IgD-negative memory B cell (primary cell): ENCODE measurements at regions not wholly inside any gene's neighbourhood (a gene's known extent, or its start where the extent isn't known, plus 50 kb on each side); places are given as distances from the start of the nearest gene placed in this dataset.
"Not testable (repeated sequence)": the region's sequence is repeated elsewhere in the genome, so short reads cannot be mapped to it uniquely, and the experiment has no call there.

Source experiments
- H3K27ac Mint-ChIP-seq, 3 donors: one replicate each; pipeline ENCODE4 v1.8.0; 2020 to 2022; ENCODE audit warnings: mild to moderate bottlenecking in 3 of 3, mixed read lengths in 3 of 3, moderate library complexity in 1 of 3
- H3K27me3 Mint-ChIP-seq: one replicate; pipeline ENCODE4 v1.8.0; 2021; ENCODE audit warnings: mixed read lengths
- H3K36me3 Mint-ChIP-seq: one replicate; pipeline ENCODE4 v1.8.0; 2020; ENCODE audit warnings: mild to moderate bottlenecking, mixed read lengths
- H3K4me1 Mint-ChIP-seq, 3 donors: one replicate each; pipeline ENCODE4 v1.8.0; 2020 to 2022; ENCODE audit warnings: mixed read lengths in 3 of 3, mild to moderate bottlenecking in 1 of 3
- H3K4me3 Mint-ChIP-seq, 4 donors: one replicate each; pipeline ENCODE4 v1.8.0; 2020 to 2022; ENCODE audit warnings: mild to moderate bottlenecking in 4 of 4, mixed read lengths in 4 of 4, moderate library complexity in 3 of 4
- H3K9me3 Mint-ChIP-seq, 3 donors: one replicate each; pipeline ENCODE4 v1.8.0; 2020 to 2021; ENCODE audit warnings: mixed read lengths in 3 of 3, mild to moderate bottlenecking in 1 of 3

DNA sequence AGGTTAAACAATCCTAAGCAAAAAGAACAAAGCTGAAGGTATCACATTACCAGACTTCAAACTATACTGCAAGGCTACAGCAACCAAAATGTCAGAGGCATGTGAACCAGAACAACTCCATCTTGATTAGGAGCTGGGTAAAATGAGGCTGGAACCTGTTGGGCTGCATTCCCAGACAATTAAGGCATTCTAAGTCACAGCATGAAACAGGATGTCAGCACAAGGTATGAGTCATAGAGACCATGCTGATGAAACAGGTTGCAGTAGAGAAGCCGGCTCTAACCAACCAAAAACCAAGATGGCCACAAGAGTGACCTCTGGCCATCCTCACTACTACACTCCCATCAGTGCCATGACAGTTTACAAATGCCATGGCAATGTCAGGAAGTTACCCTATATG lies 252.0 kb downstream of the RASEF start:
- H3K4me3 Mint-ChIP-seq, result no peak overlapping the region
- H3K36me3 Mint-ChIP-seq, result no peaks in the 10 kb centered on the region
- no peaks in the 10 kb centered on the region for H3K4me1 Mint-ChIP-seq
- no peaks in the 10 kb centered on the region for H3K27me3 Mint-ChIP-seq
- H3K9me3 Mint-ChIP-seq, result peaks cover 0 to 1% (median 0%) of the 10 kb centered on the region in 3 donors
- H3K27ac Mint-ChIP-seq, result no peak overlapping the region

DNA sequence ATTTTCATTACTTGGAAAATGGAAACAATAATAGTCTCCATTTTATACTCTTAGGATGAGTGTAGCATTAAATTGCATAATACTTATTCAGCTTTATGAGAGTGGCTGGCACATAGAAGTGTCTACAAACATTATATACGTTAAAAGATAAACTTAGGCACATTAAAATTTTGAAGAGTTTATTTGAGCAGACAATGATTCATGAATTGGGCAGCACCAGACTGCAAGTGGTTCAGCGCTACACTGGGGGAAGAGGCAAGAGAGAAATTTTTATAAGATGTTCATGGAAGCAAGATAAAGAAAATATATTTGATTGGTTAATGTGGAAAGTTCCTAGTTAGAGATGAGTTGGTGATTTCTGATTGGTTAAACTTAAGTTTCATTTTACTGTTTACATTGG lies 243.7 kb downstream of the RASEF start:
- peaks cover 0 to 3% (median 0%) of the 10 kb centered on the region in 3 donors for H3K9me3 Mint-ChIP-seq
- H3K27me3 Mint-ChIP-seq, result no peaks in the 10 kb centered on the region
- H3K4me3 Mint-ChIP-seq, result no peak overlapping the region
- H3K36me3 Mint-ChIP-seq, result no peaks in the 10 kb centered on the region
- H3K27ac Mint-ChIP-seq, result no peak overlapping the region
- no peaks in the 10 kb centered on the region for H3K4me1 Mint-ChIP-seq

DNA sequence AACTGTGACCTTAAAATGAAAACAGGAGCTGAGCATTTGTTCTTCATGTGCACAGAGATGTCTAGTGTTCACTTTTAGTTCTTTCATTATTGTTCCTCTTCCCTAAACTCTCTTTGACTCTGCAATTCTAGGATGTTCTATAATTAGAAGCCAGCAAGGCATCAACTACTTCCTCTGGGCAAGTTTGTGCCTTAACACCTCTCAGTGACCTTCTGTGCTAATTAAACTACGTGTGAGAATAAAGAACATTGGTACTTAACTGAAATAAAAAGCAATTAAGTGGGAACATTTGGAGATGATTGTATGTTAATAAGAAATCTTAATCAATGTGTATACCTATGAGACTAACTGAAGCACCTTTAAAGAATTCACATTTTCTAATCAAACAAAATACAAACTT lies 242.8 kb downstream of the RASEF start:
- peaks cover 1% of the 10 kb centered on the region for H3K36me3 Mint-ChIP-seq
- H3K4me3 Mint-ChIP-seq, result no peak overlapping the region
- peaks cover 0 to 3% (median 0%) of the 10 kb centered on the region in 3 donors for H3K9me3 Mint-ChIP-seq
- no peak overlapping the region for H3K27ac Mint-ChIP-seq
- H3K27me3 Mint-ChIP-seq, result no peaks in the 10 kb centered on the region
- H3K4me1 Mint-ChIP-seq, result no peaks in the 10 kb centered on the region

DNA sequence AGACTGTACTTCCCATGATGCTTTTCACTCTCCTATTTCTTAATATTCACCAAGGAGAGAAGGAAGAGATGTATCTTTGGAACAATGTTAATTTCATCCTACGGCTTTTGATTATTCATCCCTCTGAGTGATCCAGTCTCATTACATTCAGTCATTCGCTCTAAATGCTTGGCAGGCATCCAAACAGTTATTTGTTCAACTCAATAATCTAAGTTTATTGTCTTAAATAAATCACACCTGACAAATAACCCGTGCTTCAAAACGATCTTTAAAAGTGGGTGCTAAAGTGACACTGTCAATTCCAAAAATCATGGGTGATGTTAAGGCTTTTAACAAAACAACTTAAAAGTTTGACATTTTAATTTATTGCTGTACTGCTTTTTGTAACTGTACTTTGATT lies 233.1 kb downstream of the RASEF start:
- H3K4me1 Mint-ChIP-seq, result no peaks in the 10 kb centered on the region
- H3K36me3 Mint-ChIP-seq, result peaks cover 3% of the 10 kb centered on the region
- H3K4me3 Mint-ChIP-seq, result no peak overlapping the region
- no peaks in the 10 kb centered on the region for H3K27me3 Mint-ChIP-seq
- H3K27ac Mint-ChIP-seq, result no peak overlapping the region
- H3K9me3 Mint-ChIP-seq, result peaks cover 0 to 11% (median 0%) of the 10 kb centered on the region in 3 donors

DNA sequence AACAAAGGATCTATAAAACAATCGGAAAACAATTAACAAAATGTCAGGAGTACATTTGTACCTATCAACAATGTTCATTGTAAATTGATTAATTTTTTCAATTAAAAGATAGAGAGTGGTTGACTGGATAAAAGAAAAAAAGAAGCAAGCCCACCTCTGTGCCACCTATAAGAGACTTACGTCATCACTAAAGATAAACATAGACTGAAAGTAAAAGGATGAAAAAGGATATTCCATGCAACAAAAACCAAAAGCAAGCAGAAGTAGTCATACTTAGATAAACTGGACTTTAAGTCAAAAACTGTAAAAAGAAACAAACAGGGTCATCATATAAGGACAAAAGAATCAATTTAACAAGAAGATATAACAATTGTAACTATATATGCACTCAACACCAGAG lies 197.4 kb downstream of the RASEF start:
- H3K4me3 Mint-ChIP-seq, result no peak overlapping the region
- H3K27ac Mint-ChIP-seq, result no peak overlapping the region
- no peaks in the 10 kb centered on the region for H3K36me3 Mint-ChIP-seq
- no peaks in the 10 kb centered on the region for H3K27me3 Mint-ChIP-seq
- no peaks in the 10 kb centered on the region for H3K4me1 Mint-ChIP-seq
- peaks cover 2 to 6% (median 4%) of the 10 kb centered on the region in 3 donors for H3K9me3 Mint-ChIP-seq

DNA sequence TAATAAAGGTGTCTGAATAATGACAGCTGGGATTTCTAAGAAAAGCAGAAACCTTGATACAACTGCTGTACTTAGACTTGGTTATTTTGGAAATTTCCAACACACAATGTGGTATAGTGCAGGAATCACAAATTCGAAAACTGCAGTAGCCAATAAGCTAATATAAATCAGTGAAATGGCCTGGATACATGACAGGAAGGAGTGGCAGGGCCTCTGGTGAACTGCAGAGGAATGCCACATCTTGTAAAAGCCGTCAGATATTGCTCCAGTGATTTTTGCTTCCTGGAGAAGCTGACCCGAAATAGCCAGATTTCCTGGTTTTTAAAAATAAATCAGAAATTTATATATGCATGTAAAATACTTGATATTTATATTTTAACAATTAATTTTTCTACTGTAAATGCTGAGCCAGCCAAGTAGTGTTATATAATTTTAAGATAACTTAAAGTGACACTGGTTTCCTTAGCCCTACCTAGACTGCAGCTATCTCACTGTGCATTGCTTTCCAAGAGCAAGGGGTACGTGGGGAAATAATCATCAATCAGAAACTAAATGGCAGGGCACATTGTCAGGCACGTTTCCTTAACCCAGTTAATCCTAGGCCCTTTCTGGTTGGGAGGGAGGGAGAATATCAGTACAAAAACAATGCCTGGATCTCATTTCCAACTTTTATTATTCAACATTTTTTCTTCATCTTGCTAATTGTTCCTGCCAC lies 182.4 kb downstream of the RASEF start:
- Mint-ChIP-seq H3K9me3 (peaks cover 0 to 2% (median 0%) of the 10 kb centered on the region in 3 donors), H3K36me3 (no peaks in the 10 kb centered on the region), H3K4me3 (no peak overlapping the region), H3K27me3 (no peaks in the 10 kb centered on the region), H3K27ac (no peak overlapping the region), H3K4me1 (no peaks in the 10 kb centered on the region)

DNA sequence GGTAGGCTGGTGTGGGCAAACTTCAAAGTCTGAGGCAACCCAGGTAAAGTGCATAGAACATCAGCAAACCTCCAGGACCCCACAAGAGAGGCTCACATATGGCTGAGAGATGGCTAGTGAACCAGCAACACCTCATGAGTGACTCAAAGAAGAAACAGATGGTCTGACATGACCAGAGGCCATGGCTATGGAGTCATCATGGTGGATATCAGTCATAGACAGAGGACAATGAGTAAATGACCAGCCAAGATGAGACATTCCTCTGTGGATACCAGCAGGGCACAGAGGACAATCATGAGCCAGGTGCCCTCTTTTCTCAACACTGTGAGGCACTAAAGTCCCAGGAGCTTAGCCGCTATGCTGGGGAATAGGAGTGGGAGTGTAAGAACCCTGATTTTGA lies 180.8 kb downstream of the RASEF start:
- H3K27me3 Mint-ChIP-seq, result no peaks in the 10 kb centered on the region
- H3K36me3 Mint-ChIP-seq, result no peaks in the 10 kb centered on the region
- H3K4me1 Mint-ChIP-seq, result no peaks in the 10 kb centered on the region
- no peak overlapping the region for H3K27ac Mint-ChIP-seq
- peaks cover 0 to 2% (median 0%) of the 10 kb centered on the region in 3 donors for H3K9me3 Mint-ChIP-seq
- H3K4me3 Mint-ChIP-seq, result no peak overlapping the region

DNA sequence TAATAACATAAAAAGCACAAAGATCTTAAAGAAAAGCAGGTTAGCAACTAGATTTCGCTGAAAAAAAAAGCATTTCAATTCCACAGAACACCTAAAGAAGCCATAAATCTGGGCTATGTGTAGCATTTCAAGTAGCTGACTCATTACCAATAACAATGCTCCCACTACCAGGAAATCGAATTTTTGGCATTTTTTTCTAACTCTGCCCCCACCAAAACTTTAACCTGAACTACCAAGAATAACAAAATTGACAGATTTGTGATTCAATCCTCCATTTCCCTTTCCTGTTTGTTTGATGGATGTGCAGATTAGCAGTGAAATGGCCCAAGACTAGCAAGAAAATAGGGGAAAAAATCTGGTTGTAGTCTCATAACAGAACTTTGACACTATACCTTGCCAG lies 180.2 kb downstream of the RASEF start:
- no peak overlapping the region for H3K27ac Mint-ChIP-seq
- no peaks in the 10 kb centered on the region for H3K27me3 Mint-ChIP-seq
- H3K4me1 Mint-ChIP-seq, result no peaks in the 10 kb centered on the region
- no peaks in the 10 kb centered on the region for H3K36me3 Mint-ChIP-seq
- peaks cover 0 to 2% (median 0%) of the 10 kb centered on the region in 3 donors for H3K9me3 Mint-ChIP-seq
- no peak overlapping the region for H3K4me3 Mint-ChIP-seq

DNA sequence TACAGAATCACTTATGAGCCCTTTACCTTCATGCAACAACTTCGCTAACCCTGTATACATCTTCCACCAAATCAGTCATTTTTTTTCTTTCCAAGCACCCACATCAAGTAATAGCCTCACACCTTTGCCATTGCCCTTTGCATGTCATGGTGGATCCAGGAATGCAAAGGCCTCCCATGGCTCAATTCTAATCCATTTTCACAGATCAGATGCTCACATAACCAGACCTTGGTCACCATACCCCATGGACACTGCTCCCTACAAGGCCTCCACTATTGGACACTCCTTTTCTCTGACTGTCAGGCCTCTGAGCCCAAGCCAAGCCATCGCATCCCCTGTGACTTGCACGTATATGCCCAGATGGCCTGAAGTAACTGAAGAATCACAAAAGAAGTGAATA lies 179.5 kb downstream of the RASEF start:
- no peaks in the 10 kb centered on the region for H3K27me3 Mint-ChIP-seq
- H3K27ac Mint-ChIP-seq, result no peak overlapping the region
- H3K36me3 Mint-ChIP-seq, result no peaks in the 10 kb centered on the region
- H3K4me3 Mint-ChIP-seq, result no peak overlapping the region
- H3K4me1 Mint-ChIP-seq, result no peaks in the 10 kb centered on the region
- H3K9me3 Mint-ChIP-seq, result peaks cover 0 to 2% (median 0%) of the 10 kb centered on the region in 3 donors

DNA sequence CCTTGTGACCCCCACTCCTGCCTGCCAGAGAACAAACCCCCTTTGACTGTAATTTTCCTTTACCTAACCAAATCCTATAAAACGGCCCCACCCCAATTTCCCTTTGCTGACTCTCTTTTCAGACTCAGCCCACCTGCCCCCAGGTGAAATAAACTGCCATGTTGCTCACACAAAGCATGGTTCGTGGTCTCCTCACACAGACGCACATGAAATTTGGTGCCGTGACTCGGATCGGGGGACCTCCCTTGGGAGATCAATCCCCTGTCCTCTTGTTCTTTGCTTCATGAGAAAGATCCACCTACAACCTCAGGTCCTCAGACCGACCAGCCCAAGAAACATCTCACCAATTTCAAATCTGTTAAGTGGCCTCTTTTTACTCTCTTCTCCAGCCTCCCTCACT lies 179.0 kb downstream of the RASEF start:
- not testable (repeated sequence) for H3K27me3 Mint-ChIP-seq, H3K9me3 Mint-ChIP-seq, H3K4me3 Mint-ChIP-seq, H3K36me3 Mint-ChIP-seq, H3K4me1 Mint-ChIP-seq, H3K27ac Mint-ChIP-seq

DNA sequence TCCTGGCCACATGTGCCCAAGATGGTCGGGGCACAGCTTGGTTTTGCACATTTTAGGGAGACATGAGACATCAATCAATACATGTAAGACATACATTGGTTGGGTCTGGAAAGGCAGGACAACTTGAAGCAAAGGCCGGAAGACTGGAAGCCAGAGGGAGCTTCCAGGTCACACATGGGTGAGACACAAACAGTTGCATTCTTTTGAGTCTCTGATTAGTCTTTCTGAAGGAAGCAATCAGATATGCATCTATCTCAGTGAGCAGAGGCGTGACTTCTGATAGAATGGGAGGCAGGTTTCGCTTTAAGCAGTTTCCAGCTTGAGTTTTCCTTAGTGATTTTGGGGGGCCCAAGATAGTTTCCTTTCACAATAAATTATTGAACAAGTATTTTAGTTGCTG lies 172.5 kb downstream of the RASEF start:
- H3K36me3 Mint-ChIP-seq, result no peaks in the 10 kb centered on the region
- H3K9me3 Mint-ChIP-seq, result no peaks in the 10 kb centered on the region
- H3K4me1 Mint-ChIP-seq, result no peaks in the 10 kb centered on the region
- H3K4me3 Mint-ChIP-seq, result no peak overlapping the region
- no peaks in the 10 kb centered on the region for H3K27me3 Mint-ChIP-seq
- H3K27ac Mint-ChIP-seq, result no peak overlapping the region

DNA sequence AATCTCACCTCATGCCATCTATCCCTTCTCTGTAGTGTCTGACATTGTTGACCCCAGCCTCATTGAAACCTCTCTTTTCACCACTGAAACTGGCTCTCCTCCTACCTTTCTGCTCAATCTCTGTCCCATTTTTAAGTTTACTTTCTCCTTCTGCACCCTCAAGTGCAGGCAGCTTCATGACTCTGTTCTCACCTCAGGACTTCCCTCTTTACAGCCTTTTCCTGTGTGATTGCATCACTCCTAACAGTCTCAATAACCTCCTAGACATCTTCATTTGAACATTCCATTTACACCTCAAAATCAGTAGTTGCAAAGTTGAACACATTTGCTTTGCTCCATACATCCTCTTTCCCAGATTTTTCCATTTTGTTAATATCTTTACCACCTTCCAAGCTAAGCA lies 172.1 kb downstream of the RASEF start:
- no peak overlapping the region for H3K27ac Mint-ChIP-seq
- H3K4me1 Mint-ChIP-seq, result no peaks in the 10 kb centered on the region
- no peaks in the 10 kb centered on the region for H3K27me3 Mint-ChIP-seq
- H3K36me3 Mint-ChIP-seq, result no peaks in the 10 kb centered on the region
- no peak overlapping the region for H3K4me3 Mint-ChIP-seq
- H3K9me3 Mint-ChIP-seq, result no peaks in the 10 kb centered on the region

DNA sequence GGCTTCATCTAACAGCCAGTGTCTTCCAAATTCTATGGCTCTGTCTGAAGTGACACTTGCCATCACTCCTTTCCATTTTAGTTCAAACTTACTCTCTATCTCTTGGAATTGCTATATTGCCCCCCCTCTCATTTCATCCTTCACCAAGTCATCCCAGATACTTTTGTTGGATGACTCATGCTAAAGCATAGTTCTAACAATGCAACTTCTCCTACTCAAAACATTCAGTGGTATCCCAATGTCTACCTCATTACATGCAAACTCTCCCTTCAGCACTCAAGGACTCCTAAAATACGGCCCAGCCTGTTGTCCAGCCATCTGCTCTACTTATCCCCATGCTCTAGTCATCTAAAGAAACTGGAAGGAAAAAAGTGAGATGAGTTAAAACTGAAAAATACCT lies 171.6 kb downstream of the RASEF start:
- Mint-ChIP-seq H3K4me3 (no peak overlapping the region), H3K4me1 (no peaks in the 10 kb centered on the region), H3K36me3 (no peaks in the 10 kb centered on the region), H3K27me3 (no peaks in the 10 kb centered on the region), H3K9me3 (peaks cover 0 to 2% (median 0%) of the 10 kb centered on the region in 3 donors), H3K27ac (no peak overlapping the region)

DNA sequence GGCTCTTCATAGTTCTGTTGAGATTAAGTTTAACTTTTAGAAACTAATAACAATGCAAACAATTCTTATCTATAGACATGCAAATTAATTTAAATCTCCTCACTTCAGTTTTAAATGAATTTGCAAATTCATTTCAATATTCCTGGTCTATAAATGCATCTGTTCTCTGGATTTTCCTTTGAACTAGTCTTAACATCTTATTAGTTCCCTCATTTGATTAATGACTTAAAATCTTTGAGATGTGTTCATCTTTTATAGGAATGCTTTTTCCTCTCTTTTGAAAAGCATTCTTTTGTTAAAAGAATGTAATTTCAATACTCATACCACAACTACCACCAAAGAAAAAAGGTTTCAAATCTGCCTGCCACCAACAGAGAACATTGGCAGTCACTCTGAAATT lies 169.4 kb downstream of the RASEF start:
- H3K27me3 Mint-ChIP-seq, result no peaks in the 10 kb centered on the region
- no peak overlapping the region for H3K4me3 Mint-ChIP-seq
- H3K36me3 Mint-ChIP-seq, result no peaks in the 10 kb centered on the region
- H3K4me1 Mint-ChIP-seq, result no peaks in the 10 kb centered on the region
- H3K9me3 Mint-ChIP-seq, result peaks cover 0 to 4% (median 0%) of the 10 kb centered on the region in 3 donors
- H3K27ac Mint-ChIP-seq, result no peak overlapping the region

DNA sequence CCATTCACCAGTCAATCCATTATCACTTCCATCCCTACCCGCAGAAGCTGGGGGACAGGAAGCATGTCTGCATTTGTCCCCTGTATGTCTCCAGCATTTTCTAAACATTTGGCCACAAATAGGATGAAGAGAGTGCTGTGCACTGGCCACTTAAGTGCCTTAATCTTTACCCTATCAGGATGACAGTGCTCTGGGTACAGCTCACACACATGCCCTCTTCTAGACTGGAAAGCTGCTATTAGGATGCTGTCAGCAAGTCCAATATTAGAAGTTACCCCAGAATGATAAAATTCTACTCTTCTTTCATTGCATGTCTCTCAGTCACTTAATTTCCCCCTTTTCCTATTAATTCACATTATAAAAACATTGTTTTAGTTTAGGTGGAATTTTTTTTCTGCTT lies 168.4 kb downstream of the RASEF start:
- Mint-ChIP-seq H3K9me3 (peaks cover 0 to 4% (median 0%) of the 10 kb centered on the region in 3 donors), H3K4me3 (no peak overlapping the region)

DNA sequence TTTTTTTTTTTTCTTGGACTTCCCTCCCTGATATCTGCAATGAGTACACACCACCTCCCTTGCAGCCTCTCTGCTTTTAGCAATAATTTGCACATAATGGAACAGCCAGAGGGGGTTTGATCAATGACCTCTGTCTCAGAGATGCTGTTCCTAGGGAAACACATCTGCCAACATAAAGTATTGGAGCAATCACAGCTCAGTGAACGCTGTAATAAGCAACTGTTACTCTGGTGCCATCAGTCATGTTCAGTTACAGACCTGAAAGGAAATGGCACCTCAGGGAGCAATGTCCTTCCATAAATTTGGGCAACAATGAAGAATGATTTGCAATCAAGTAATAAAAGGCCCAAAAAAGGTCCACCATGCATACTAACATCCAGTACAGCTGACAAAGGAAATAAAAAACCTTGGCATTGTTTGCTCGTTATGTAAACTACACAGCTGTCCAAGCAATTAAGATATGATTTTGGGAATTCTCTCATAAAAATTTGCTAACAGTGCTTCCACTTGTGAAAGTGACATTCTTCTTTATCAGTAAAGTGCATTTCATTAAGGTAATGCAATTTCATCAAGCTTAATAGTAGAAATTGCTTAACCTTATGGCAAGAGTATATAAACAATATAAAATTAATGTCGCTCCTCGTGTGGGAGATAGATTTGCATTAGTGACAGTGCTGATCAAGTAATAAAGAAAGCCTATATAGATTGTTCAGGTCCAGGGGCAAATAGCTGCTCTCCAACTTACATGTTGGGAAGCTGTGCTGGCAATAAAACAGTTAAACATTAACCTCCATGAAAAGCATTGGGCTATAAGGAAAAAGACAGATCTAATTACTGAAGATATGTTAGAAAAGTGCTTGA lies 167.8 kb downstream of the RASEF start:
- Mint-ChIP-seq H3K4me1 (no peaks in the 10 kb centered on the region), H3K27me3 (no peaks in the 10 kb centered on the region), H3K4me3 (no peak overlapping the region)

More for the DNA sequence above, 168.4 kb downstream of the RASEF start:
- Mint-ChIP-seq H3K4me1 (no peaks in the 10 kb centered on the region), H3K36me3 (no peaks in the 10 kb centered on the region), H3K27me3 (no peaks in the 10 kb centered on the region), H3K27ac (no peak overlapping the region)

More for the DNA sequence above, 167.8 kb downstream of the RASEF start:
- H3K9me3 Mint-ChIP-seq, result peaks cover 0 to 4% (median 0%) of the 10 kb centered on the region in 3 donors
- no peaks in the 10 kb centered on the region for H3K36me3 Mint-ChIP-seq
- no peak overlapping the region for H3K27ac Mint-ChIP-seq
